ENCODE measurements at regions not wholly inside any gene's neighbourhood (a gene's known extent, or its start where the extent isn't known, plus 50 kb on each side); places are given as distances from the start of the nearest gene placed in this dataset.

DNA sequence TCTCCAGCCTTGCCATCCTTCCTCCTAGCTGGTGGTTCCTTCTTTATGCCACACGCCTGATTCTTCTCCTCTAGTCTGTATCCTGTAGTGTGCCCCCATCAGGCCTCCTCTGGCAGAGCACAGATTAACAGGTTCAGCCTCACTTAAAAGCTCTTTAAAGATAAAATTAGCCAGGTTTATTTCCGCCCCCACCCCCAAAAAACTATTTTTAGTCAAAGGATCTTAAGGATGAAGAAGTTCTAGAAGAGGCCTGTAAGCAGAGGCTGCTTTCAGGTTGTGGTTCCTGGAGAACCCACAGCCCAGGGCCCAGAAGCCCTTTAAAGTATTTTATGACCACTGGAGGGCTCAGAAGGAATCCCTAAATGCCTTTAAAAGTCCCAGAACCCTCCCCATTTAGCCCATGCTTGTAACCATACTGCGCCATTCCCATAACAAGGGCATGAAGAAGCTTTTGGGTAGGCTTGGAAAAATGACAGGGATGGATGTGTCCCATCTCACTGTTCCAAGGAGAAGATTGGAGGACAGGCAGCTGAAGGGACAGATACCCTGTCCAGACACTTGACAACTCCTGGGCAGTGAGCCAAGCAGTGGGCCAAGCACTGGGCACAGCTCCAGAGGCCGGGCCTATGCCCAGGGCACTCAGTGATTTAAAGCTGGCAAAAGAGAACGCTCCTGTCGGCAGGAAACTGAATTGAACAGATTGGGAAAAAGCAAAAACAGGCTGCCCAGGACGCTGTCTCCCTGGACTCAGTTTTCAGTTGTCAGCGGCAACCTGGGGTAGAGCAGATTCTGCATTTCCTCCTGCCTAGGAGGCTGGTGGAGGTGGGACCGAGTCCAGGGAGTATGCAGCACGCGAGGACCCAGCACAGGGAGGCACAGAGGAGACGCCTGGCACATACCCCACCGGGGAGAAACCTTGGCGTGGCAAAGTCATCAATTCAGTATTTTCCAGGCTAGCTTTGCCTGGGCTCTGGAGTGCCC is 106.3 kb upstream of the SSBP2 start:
- DNase-seq (ENCODE audit: low read depth) = no peak

DNA sequence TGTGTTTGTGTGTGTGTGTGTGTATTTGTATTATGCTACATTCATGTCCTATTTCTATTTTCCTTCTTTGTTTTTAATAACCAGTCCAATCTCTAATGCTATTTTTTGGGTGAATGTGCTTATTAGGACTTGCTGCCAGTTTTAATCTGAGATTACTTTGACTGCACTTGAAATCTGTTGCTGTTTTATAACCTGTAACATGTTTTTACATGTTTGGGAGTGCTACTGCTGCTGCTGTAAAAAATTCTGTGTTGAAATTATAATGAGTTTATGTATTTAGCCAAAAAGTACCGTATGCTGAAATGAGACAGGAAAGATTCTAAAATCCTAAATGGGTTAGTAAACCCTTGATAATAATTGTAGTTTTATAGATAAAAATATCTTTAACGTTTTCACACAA is 104.7 kb upstream of the SSBP2 start:
- no peak for DNase-seq (ENCODE audit: low read depth)

DNA sequence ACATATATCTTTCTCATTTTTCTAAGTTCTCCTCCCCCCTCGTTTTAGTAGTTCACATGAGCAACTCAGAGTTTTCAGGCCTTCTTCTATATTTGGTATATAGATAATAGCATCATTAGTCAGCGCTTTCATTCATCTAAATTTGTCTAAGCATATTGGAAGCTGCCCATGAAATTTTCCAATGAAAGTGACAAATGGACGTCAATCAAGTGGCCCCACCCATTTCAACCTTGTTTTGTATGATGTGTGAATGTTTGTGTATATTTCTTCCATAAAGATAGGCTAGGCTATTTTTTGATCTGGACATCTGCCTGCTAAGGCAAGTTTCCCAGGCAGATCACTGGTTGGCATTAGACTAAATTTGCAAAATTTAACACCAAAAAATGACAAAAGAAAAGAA is 104.0 kb upstream of the SSBP2 start:
- no peak for DNase-seq (ENCODE audit: low read depth)

DNA sequence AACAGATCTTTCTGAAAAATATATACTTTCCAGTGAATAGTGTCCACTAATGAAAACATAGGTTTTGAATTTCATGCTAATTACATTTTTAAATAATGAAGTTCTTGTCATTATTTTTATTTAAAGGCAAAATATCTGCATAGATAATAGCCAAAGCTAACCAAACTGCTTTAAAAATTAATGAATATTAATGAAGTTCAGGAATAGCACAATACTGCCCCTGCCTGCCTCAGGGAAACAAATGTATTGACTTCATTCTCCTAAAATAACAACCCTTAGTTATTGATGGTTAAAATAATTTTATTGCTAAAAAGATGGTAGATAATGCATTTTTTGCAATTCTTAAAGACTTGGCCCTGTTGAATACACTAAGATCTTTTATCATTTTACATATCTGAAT is 103.6 kb upstream of the SSBP2 start:
- no peak for DNase-seq (ENCODE audit: low read depth)

DNA sequence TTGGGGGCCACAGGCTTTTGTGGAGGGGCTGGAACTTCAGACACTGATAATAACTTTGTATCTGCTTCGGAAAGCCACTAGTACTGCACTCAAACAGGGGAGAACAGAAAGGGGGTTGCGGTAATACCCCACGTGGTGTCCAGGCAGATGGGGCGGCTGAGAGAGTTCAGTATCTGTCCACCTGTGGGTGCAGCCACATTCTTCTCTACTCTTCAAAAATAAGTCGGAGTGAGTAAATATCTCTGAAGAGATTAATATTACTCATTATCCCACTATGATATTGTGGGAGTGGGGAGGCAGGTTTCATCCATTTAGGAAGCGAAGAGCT is 102.1 kb upstream of the SSBP2 start:
- no peak for DNase-seq (ENCODE audit: low read depth)

DNA sequence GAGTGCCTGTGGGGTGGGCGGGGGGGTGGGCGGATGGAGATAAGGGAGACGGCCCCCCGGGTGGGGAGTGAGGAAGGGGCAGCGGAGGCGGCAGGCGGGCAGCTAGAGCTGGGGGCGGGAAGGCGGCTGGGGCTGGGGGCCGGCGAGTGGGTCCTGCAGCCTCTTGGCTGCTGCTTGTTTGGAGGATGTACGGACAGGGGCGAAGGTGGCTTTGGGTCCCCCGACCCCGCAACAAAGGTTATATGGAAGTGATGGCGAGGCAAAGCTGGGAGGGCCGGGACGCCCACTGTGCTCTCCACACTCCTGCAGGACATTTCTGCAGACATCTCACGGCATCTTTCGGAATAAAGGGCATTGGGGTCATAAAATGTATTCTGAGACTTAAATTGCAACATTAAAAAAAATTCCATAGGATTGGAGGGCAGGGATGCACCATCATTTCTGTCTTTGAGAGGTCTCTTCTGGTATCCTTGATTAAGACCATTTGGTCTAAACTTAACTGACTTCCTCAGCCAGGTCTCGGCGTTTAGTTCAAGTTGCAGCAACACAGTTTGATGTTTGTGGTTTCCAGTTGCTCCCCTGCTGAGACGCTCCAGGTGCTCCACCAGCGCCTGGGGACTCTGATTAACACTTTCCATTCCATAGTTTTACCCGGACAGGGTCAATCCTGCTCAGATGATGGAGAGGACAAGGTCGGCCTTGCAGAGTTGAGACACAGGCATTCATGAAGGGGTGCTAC is 101.6 kb upstream of the SSBP2 start:
- DNase-seq (ENCODE audit: low read depth) = no peak

DNA sequence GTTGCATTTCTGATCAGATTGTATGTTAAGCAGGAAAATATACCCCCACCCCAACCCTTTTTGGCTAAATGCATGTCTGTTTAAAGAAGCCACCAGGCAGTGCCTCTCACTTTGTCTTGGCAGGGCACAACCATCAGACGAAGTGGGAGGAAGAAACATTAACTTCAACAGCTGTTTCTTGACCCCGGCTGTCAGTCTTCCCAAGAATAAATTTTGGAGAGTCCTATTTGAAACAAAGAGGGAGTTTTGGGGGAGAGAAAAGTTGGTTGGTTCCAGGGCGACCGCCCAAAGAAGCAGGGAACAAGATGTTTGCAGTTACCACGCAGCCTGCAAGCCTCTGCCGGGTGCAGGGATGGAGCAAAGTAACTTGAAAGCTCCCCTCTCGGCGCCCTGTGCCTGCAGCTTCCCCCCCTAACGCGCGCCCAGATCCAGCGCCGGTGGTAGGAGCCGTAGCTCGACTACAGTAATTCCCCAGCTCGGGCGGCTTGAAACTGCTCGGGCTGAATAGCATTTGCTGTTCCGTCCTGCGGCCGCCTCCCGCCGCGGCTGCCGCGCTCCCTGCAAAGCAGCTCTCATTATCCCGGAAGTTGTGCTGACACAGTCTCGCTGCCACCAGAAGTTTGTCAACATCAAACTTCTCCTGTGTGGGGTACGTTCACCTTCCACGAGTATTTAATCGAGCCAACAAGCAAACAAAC is 100.7 kb upstream of the SSBP2 start:
- DNase-seq (ENCODE audit: low read depth) = peak; percentile 68

DNA sequence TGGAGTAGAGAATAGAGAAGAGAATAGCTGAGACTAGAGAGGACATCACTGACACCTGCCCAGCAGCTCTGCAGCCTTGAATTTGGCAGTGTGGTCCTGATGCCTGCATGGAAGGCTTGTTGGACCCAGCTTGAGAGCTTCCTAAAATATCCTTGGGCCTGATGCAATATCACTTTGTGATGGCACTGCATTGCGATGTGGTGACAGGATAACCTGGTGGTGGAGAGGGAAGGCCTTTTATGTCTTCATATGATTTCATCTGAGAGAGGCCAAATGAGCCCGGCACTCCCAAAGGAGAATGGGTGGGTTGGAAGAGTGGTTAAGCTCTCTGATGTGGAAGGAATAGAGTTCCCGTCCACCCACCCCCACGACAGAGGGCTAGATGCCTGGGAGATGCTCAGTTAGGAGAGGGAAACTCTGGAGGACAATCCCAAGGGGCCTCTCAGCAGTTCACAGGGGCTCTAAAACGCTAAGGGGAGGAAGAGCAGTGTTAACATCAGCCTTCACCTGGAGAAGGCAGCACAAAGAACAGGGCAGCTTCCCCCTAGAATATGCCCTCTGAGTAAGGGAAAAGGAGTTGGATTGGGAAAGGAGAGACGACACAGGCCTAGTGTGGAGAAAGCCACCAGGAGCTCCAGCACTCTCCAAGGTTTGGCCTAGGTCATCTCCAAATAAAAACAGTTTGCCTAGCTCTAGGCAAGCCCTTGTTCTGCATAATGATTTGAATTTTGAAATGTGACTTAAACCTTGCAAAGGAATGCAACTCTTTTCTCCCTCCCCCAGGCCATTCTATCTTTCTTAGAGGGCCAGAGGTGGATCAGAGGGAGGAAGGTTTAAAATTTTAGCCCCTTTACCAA is 99.8 kb upstream of the SSBP2 start:
- no peak for DNase-seq (ENCODE audit: low read depth)

DNA sequence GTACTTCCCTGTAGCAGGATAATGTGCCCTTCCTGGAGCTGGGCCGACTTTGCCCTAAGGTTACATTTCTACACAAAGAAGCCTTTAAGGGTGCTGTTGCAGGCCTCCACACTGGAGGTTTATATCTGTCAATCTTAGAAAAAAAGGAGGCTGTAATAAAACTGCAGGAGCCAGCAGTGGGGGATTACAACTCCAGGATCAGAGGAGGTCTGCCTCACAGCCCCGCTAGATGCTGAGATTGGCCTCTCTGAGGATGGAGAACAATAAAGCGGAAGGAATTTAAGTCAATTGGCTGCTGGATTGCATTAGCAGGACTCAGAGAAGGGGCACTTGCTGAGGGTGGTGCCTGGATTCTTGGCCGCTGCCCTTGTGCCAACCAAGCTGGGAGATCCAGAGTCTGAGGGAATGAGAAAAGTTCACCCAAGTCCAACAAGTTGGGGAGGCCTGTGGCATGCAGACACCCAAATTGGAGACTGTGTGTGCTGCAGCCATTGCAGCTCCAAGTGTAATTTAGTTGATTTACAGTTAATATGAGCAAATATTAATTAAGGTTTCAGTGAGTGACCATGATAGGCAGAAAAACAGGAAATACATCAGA is 99.0 kb upstream of the SSBP2 start:
- no peak for DNase-seq (ENCODE audit: low read depth)

DNA sequence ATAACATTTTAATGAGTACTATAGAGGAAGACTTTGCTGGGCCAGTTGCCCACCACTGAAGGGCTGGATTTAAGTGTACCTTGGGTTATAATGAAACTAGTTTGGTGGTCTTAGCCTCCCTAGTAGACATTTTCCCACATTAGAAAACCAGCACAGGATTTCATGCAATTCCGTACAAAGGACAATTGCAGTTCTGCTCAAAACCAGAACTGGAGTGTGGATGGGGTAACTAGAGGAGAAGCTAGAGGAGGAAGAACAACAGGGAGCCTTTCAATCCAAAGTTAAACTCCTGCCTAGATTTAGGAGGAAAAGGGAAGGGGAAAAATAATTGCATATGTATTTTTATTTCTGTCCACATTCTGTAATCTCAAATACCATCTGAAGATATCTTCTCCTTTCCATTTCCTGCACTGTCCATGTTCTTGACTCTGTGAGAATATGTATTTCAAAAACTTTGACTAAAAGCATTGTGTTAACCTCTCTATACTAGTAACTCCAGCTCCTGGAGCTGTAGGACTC is 97.5 kb upstream of the SSBP2 start:
- no peak for DNase-seq (ENCODE audit: low read depth)

DNA sequence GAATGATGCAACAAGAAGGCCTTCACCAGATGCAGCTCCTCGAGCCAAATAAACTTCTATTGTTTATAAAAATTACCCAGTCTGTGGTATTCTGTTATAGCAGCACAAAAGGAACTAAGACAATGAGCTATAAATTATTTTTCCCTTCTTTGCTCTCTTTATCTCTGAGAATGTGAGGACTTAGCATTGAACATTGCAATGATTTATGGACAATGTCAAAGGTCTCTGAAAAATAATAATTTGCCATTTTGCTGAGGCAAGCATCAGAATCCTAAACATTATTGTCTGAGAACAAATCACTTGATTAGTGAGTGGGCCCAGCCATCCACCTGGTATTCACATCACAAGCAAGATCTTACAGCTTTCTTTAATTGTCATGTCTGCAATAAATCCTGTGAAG is 95.4 kb upstream of the SSBP2 start:
- no peak for DNase-seq (ENCODE audit: low read depth)

DNA sequence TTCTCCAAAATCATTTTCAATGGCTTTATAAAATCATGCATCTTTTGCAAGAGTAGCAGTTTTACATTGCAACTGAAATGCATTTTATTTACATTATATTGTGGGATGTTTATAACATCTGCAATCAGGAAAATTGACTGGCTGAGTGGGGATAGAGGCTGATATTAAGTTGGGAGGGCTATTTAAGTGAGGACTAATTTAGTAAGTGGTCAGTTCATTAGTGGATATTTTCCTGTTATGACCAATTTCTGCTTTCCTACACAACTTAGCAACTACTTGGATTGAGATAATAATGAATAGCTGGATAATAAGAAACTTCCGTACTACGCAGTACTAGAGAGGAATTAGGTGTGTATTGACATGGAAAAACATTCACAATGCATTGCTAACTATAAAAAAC is 92.9 kb upstream of the SSBP2 start:
- no peak for DNase-seq (ENCODE audit: low read depth)

DNA sequence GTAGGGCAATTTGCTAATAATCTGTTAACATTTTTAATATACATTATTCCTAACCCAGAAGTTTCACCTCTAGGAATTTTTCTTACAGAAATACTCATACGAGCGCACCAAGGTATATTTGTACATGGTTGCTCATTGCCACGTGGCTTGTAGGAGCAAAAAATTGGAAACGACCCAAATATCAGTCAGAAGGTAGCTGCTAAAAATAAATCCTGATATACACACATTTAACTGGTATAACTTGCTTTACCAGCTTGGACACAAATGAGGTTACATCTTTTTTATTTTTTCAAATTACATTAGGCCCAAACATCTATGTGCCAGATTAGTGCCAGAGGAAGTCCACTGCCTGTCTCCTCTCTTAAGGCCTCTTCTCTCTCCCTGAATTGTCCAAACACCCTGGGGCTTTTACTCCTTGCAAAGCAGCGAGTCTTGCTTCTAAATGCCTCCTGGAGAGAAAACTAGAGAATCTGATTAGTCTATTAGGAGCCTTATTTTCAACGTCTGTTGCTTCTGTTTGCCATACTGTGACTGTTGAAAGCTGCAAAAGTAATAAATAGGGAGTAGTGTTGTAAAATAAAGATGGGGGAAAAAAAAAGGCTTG is 92.0 kb upstream of the SSBP2 start:
- DNase-seq (ENCODE audit: low read depth) = no peak

DNA sequence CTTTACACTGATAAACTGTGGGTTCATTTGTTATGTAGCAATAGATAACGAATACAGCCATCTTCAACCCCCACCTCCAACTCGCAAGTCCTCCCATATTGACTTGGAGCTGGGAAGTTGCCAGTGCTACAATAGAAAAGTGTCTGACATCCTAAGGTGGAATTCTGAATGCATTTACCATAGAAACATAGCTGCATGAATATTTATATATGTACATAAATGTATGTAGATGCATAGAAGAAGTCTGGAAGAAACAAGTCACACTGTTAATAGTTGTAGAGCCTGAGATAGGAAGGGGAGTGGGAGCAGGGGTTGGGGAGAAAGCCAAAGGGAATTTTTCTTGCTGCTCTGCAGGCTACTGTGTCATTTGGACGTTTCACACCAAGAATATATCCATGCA is 88.1 kb upstream of the SSBP2 start:
- no peak for DNase-seq (ENCODE audit: low read depth)

DNA sequence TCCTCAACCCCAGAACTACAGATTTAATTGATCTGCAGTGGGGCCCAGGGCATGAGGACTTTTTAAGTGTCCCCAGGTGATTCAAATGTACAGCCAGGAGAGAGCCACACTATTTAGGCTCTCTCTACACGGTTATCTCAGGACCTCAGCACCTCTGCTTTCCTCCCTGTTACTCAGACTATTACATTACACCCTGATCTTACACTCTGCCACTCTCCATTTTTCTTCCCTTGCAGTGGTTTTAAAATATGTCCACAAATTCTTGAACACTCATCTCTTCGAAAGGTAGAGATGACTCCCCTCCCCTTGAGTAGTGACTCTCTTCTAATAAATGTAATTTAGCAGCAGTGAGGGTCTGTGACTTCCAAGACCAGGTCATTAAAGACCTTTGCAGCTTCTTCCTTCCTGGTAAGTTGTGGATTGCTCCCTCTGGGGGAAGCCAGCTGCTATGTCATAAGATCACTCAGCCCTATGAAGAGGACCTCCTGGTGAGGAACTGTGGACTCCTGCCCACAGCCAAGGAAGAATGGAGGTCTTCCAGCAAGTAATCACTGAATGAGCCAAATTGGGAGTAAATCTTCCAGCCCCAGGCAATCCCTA is 87.5 kb upstream of the SSBP2 start:
- no peak for DNase-seq (ENCODE audit: low read depth)

DNA sequence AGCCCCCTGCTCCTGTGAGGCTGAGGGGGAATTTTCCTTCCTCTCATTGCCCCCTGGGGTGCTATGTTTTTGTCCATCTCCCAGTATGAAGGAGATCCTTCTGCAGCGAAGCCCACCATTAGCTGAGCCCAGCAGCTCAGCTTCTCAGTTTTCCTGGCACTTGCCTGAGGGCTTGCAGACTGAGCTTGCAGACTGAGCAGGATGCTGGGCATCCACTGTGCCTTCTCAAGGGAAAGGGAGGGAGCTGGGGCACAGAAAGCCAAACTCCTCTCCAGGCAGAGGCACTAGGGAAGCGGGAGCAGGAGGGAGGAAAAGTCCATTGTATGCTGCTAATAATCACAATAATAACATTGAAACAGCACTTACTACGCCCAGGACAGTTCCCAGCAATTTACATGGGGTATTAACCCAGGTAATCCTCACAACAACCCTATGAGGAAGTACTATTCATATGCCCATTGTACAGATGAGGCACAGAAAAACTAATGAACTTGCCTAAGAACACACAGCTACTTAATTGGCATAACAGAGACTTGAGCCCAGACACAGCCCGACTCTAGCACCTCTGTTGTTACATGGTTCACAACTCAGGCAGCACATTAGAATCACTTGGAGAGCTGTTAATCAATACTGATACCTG is 86.9 kb upstream of the SSBP2 start:
- DNase-seq (ENCODE audit: low read depth) = no peak

DNA sequence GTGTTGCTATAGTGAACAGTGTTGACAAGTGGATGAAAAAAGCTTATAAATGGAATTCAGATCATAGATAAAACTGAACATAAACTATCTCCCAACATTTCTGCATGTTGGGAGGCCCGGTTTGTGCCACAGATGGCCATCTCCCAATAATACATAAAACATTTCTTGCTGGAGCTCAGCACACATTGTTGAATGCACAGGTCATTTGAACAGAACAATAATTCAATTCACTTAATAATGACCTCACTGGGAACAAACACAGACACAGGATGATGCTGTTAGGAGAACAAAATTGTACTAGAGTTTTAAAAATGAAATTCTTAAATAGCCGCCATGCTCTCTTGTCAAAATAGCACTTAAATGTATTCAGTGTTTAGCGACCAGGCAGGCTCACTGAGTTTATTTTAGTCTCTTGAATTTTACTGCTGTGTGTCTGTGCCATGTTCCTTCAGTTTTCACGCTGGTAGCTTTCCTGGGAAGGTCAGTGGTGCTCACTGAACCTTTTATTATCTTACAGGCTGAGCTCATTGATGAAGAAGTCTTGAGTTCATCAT is 85.0 kb upstream of the SSBP2 start:
- DNase-seq (ENCODE audit: low read depth) = no peak

DNA sequence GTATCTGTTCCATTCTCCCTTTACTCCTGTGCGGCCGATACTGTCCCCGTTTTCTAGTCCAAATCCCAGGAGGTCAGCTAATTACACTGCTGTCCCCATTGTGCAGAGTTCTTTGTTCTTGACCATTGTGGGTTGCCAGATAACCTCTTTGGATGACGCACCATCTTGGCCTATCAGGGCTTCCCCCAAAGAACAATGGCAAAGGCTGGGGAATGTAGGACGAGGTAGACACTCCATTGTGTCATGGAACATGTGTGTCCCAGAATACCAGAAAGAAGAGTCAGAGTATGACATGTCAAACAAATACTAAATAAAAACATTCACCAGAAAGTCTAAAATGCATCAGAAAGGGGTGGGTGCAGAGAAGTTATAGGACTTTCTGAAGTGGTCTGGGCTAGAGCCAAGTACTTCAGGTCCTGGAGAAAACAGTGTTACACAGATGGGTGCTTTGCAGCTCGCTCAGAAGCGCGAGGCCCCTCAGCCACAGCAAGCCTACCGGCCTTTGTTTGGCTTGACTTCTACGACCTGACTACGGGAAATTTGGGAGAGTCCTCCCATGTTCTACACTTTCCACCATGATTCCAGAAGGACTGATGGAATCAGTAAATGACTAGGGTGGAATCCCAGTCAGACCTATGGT is 83.2 kb upstream of the SSBP2 start:
- no peak for DNase-seq (ENCODE audit: low read depth)

DNA sequence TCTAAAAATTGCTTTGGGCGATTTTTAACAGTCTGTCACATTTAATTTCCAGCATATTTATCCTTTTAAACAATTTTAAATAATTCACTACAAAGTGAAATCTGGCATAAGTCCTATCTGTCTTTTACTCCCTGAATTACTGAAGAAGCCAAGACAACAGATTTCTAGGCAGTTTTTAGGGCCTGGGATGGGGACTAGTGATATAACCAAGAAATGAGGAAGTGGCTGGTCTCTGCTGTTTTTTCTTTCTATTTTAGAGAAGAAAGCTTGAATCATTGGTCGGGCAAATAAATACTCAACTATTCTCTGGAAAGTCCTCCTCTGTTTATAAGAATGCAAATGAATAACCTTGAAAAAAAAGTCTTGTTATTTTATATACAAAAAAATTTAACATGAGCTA is 79.7 kb upstream of the SSBP2 start:
- DNase-seq (ENCODE audit: low read depth) = no peak
